SU-DHL-6 (cell line): ENCODE measurements at regions not wholly inside any gene's neighbourhood (a gene's known extent, or its start where the extent isn't known, plus 50 kb on each side); places are given as distances from the start of the nearest gene placed in this dataset.

Experiments
- CTCF ChIP-seq: fragments of 200-600 bp; sonication (generic); IDR thresholded peaks from one replicate; pipeline ENCODE4 v1.5.1; 2017; ENCODE audit warnings: antibody characterized with exemption, mild to moderate bottlenecking, low read length, moderate library complexity; ENCODE audit not compliant: insufficient read depth, poor library complexity, severe bottlenecking
- EZH2phosphoT487 ChIP-seq: fragments of 200-600 bp; sonication (generic), shearing (Covaris generic); conservative IDR thresholded peaks from 2 replicates; pipeline ENCODE4 v1.6.1; 2018; ENCODE audit warnings: mild to moderate bottlenecking, antibody characterized with exemption, low read length, moderate library complexity, mixed read lengths

- TF ChIP-seq CTCF: no peak
- TF ChIP-seq EZH2phosphoT487: no peak
Measured at GRCh38 chr6:145213614-145214013, 521.7 kb downstream of the EPM2A start.
